ENCODE measurements at regions not wholly inside any gene's neighbourhood (a gene's known extent, or its start where the extent isn't known, plus 50 kb on each side); places are given as distances from the start of the nearest gene placed in this dataset.

- no peak overlapping the region for H3K4me3 Mint-ChIP-seq
- ChIA-PET POLR2A (no interaction called here), CTCF (interaction anchor here (0.9 kb wide), 1 partner anchor 76 kb away, joined by 3 read pairs; no protein-coding TSS in a partner anchor)
These were observed 216.3 kb downstream of the ESM1 start for GRCh38 chr5:54769072-54769471.

GRCh38 chr5:54766748-54767147, 218.6 kb downstream of the ESM1 start:
- ChIA-PET POLR2A (no interaction called here), CTCF (interaction anchor here (1.2 to 1.3 kb wide), 2 partner anchors 78 to 248 kb away, joined by 3 read pairs; no protein-coding TSS in a partner anchor)
- Mint-ChIP-seq H3K9me3 (peaks cover 3% of the 10 kb centered on the region), H3K4me1 (no peaks in the 10 kb centered on the region), H3K27me3 (peaks cover 10% of the 10 kb centered on the region), H3K27ac (no peak overlapping the region), H3K4me3 (no peak overlapping the region), H3K36me3 (ENCODE audit: low read depth) (no peaks in the 10 kb centered on the region)
- no peak for DNase-seq

More at GRCh38 chr5:54769072-54769471, 216.3 kb downstream of the ESM1 start:
- Mint-ChIP-seq H3K27me3 (peaks cover 12% of the 10 kb centered on the region), H3K36me3 (ENCODE audit: low read depth) (no peaks in the 10 kb centered on the region), H3K27ac (no peak overlapping the region), H3K9me3 (peaks cover 3% of the 10 kb centered on the region), H3K4me1 (no peaks in the 10 kb centered on the region)
- no peak for DNase-seq

DNA sequence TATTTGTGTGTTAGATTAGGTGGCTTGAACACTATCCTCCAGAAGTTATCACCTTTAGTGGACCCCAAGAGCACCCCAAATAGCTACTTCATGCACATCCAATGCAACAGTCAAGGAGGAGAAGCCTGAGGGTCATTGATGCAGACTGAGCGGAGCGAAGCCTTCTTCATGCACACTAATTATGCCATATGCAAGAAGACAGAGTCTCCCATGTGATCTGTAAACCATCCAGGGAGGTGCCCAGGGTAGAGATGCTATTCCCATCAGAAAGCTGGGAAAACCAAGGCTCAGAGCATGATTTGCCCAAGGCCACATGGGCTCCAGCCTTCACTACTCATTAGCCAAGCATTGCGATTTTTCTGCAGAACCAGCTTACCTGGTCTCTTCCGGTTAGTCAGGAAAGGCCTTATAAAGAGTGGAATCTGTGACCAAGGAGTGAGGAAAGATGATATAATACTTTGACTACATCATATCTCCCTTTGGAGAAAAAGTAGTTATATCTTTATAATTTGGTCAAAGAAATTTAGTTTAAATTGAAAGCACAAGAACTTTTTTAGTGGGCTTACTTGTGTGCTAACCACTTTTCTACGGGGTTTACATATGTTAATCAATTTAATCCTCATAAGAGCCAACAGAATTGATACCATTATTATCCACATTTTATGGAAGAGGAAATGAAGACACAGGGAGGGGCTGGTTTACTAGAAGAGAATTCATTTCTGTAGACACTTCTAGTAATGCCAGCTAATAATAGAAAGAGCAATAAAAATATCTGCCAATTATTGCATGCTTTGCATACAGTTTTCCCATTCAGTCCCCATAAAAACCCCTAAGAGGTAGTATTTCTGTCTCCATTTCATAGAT, 220.0 kb downstream of the ESM1 start:
- DNase-seq: no peak
- no peak overlapping the region for H3K4me3 Mint-ChIP-seq
- POLR2A ChIA-PET: interaction anchor here (1.5 to 1.6 kb wide), 2 partner anchors 9 to 21 kb away, joined by 3 to 4 read pairs; no protein-coding TSS in a partner anchor
- no peak overlapping the region for H3K27ac Mint-ChIP-seq
- CTCF ChIA-PET: interaction anchor here (1.3 kb wide), 1 partner anchor 13 kb away, joined by 3 read pairs; no protein-coding TSS in a partner anchor
- peaks cover 9% of the 10 kb centered on the region for H3K4me1 Mint-ChIP-seq
- H3K9me3 Mint-ChIP-seq: peaks cover 5% of the 10 kb centered on the region
- peaks cover 8% of the 10 kb centered on the region for H3K27me3 Mint-ChIP-seq
- H3K36me3 Mint-ChIP-seq (ENCODE audit: low read depth): no peaks in the 10 kb centered on the region

- Mint-ChIP-seq H3K27ac (no peak overlapping the region), H3K36me3 (ENCODE audit: low read depth) (no peaks in the 10 kb centered on the region), H3K4me3 (no peak overlapping the region), H3K4me1 (peaks cover 11% of the 10 kb centered on the region), H3K27me3 (peaks cover 4% of the 10 kb centered on the region), H3K9me3 (peaks cover 5% of the 10 kb centered on the region)
- POLR2A ChIA-PET: interaction anchor here (1.0 to 1.6 kb wide), 3 partner anchors 8 to 30 kb away, joined by 3 to 4 read pairs (median 3); no protein-coding TSS in a partner anchor
- no peak for DNase-seq
- CTCF ChIA-PET: interaction anchor here (1.3 kb wide), 1 partner anchor 14 kb away, joined by 3 read pairs; no protein-coding TSS in a partner anchor
These were observed 221.0 kb downstream of the ESM1 start for GRCh38 chr5:54764102-54765090.

DNA sequence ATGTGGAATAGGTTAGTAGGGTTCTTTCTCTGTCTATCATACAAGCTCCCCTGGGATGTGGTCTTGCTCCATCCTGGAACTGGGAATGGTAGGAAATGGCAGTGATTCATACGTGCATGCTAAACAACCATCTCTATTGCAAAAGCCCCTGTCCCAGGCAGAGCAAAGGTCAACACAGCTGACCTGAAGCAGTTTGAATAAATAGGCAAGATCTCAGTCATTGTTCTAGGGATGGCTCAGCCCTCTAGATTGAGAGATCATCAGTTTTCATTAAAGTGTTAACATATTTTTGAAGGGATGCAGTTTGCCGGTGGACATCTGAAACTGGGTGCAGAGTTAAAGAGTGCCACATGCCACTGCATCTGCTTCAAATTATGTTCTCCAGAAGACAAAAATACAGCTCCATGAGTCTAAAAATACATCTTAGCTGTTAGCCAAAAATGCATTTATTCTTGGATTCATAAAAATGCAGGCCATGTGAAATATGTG, 224.1 kb downstream of the ESM1 start:
- ChIA-PET CTCF (no interaction called here), POLR2A (no interaction called here)
- no peak for DNase-seq
- Mint-ChIP-seq H3K4me3 (no peak overlapping the region), H3K4me1 (peaks cover 22% of the 10 kb centered on the region), H3K36me3 (ENCODE audit: low read depth) (peaks cover 6% of the 10 kb centered on the region), H3K27ac (no peak overlapping the region), H3K9me3 (peaks cover 2% of the 10 kb centered on the region), H3K27me3 (no peaks in the 10 kb centered on the region)

DNA sequence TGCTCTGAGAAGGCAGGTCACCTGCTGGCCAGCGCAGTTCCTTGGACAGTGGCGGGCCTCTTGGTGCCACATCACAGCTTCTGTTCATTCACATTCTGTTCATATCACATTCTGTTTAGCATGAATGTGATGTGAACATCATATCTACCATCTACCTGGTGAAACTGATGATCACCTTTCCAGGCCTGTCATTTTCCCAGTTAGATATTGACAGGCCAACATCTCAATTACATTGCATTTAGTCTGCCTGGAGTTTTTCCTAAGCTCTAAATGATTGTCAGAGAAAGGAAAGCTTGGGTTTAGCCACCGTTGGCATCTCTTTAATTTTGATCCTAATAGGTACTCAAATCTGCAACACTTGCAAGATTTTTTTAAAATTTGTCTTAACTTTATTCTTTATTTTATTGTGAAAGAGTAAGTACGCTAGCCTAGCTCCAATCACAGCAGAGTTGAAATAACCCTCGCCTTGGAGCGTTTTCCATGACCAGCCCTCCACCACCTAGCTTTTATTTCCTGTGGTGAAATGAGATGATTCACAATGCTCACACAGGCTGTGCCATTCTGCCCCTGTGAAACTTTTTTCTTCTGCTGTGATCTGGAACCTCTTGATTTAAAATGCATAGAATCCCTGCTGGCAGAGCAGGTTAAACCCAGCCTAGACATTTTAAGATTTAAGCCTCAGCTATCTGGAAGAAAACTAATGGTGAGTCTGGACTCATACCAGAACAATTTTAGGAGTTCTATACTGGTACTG, 225.0 kb downstream of the ESM1 start:
- Mint-ChIP-seq H3K27ac (no peak overlapping the region), H3K36me3 (ENCODE audit: low read depth) (peaks cover 13% of the 10 kb centered on the region), H3K4me3 (no peak overlapping the region), H3K27me3 (no peaks in the 10 kb centered on the region), H3K9me3 (peaks cover 8% of the 10 kb centered on the region), H3K4me1 (peaks cover 30% of the 10 kb centered on the region)
- POLR2A ChIA-PET: interaction anchor here (0.8 kb wide), 1 partner anchor 33 kb away, joined by 3 read pairs; no protein-coding TSS in a partner anchor
- no peak for DNase-seq
- CTCF ChIA-PET: interaction anchor here (0.6 to 0.8 kb wide), 2 partner anchors 42 to 85 kb away, joined by 3 read pairs; no protein-coding TSS in a partner anchor

- no peaks in the 10 kb centered on the region for H3K27me3 Mint-ChIP-seq
- ChIA-PET CTCF (no interaction called here), POLR2A (interaction anchor here (1.0 to 1.2 kb wide), 2 partner anchors 13 to 36 kb away, joined by 3 read pairs; no protein-coding TSS in a partner anchor)
- H3K4me3 Mint-ChIP-seq: no peak overlapping the region
- H3K9me3 Mint-ChIP-seq: peaks cover 8% of the 10 kb centered on the region
- H3K4me1 Mint-ChIP-seq: peaks cover 39% of the 10 kb centered on the region
- no peak for DNase-seq
- no peak overlapping the region for H3K27ac Mint-ChIP-seq
- H3K36me3 Mint-ChIP-seq (ENCODE audit: low read depth): peaks cover 13% of the 10 kb centered on the region
These were observed 227.4 kb downstream of the ESM1 start for GRCh38 chr5:54758038-54758437.

- Mint-ChIP-seq H3K27me3 (no peaks in the 10 kb centered on the region), H3K27ac (no peak overlapping the region), H3K4me1 (peaks cover 43% of the 10 kb centered on the region), H3K36me3 (ENCODE audit: low read depth) (peaks cover 13% of the 10 kb centered on the region), H3K9me3 (peaks cover 11% of the 10 kb centered on the region), H3K4me3 (no peak overlapping the region)
- ChIA-PET POLR2A (interaction anchor here (1.0 to 2.1 kb wide), 3 partner anchors 13 to 37 kb away, joined by 3 to 8 read pairs (median 3); no protein-coding TSS in a partner anchor), CTCF (no interaction called here)
- DNase-seq: no peak
These were observed 227.9 kb downstream of the ESM1 start for GRCh38 chr5:54757541-54757940.

DNA sequence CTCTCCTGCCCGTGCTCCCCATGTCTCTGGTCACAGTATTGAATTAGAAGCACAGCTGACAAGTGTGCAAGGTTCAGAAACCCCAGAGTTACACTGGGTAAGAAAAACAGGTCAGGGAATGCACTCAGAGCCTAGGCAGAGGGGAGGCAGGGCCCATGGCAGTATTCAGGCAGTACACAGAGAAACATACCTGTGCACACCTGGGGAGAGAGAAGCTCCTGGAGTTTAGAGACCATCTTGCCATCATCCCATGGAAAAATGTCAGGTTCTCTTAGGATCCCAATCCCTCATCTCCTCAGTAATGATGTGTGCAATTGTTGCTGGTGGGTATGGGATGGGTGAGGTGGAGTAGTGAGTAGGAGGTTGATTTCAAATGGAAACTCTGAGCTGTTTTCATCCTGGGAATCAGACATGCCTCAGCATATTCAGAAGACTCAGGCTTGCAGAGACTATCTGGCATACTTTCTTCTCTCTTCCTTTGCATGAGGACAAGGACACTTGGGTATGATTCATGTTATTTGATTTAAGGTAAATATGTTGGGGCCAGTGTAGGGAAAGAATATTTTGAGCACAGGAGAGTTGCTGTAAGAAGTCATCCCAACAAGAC, 228.5 kb downstream of the ESM1 start:
- Mint-ChIP-seq H3K4me3 (no peak overlapping the region), H3K4me1 (peaks cover 43% of the 10 kb centered on the region), H3K9me3 (peaks cover 11% of the 10 kb centered on the region), H3K36me3 (ENCODE audit: low read depth) (peaks cover 13% of the 10 kb centered on the region), H3K27ac (no peak overlapping the region), H3K27me3 (no peaks in the 10 kb centered on the region)
- DNase-seq: no peak
- CTCF ChIA-PET: interaction anchor here (0.8 kb wide), 1 partner anchor 239 kb away, joined by 3 read pairs; the partner anchor contains the start of gene SNX18
- POLR2A ChIA-PET: interaction anchor here (1.1 to 2.1 kb wide), 3 partner anchors 9 to 37 kb away, joined by 3 to 8 read pairs (median 5); no protein-coding TSS in a partner anchor

GRCh38 chr5:54756301-54756700, 229.1 kb downstream of the ESM1 start:
- no peaks in the 10 kb centered on the region for H3K27me3 Mint-ChIP-seq
- ChIA-PET POLR2A (interaction anchor here (1.1 to 2.1 kb wide), 3 partner anchors 9 to 38 kb away, joined by 3 to 8 read pairs (median 5); no protein-coding TSS in a partner anchor), CTCF (interaction anchor here (0.8 kb wide), 1 partner anchor 239 kb away, joined by 3 read pairs; the partner anchor contains the start of gene SNX18)
- H3K36me3 Mint-ChIP-seq (ENCODE audit: low read depth): peaks cover 15% of the 10 kb centered on the region
- no peak overlapping the region for H3K4me3 Mint-ChIP-seq
- peaks cover 43% of the 10 kb centered on the region for H3K4me1 Mint-ChIP-seq
- DNase-seq: no peak
- H3K9me3 Mint-ChIP-seq: peaks cover 12% of the 10 kb centered on the region
- H3K27ac Mint-ChIP-seq: peak overlapping the region; percentile 44

GRCh38 chr5:54754878-54755277, 230.5 kb downstream of the ESM1 start:
- no peak for DNase-seq
- Mint-ChIP-seq H3K27me3 (no peaks in the 10 kb centered on the region), H3K27ac (no peak overlapping the region), H3K9me3 (peaks cover 16% of the 10 kb centered on the region), H3K4me1 (peaks cover 32% of the 10 kb centered on the region), H3K4me3 (no peak overlapping the region), H3K36me3 (ENCODE audit: low read depth) (peaks cover 22% of the 10 kb centered on the region)
- CTCF ChIA-PET: no interaction called here
- POLR2A ChIA-PET: no interaction called here
